HG03520 (cell line): ENCODE measurements at regions not wholly inside any gene's neighbourhood (a gene's known extent, or its start where the extent isn't known, plus 50 kb on each side); places are given as distances from the start of the nearest gene placed in this dataset.
"Not testable (repeated sequence)": the region's sequence is repeated elsewhere in the genome, so short reads cannot be mapped to it uniquely, and the experiment has no call there.

Experiments used
- ATAC-seq: cut with Tn5 transposase; IDR thresholded peaks from one replicate; pipeline ENCODE4 v1.9.1; 2021; ENCODE audit warnings: mild to moderate bottlenecking, moderate library complexity; ENCODE audit not compliant: unreplicated experiment

- ATAC-seq: no peak
These were observed 163.0 kb upstream of the SSTR1 start for GRCh38 chr14:38044710-38045109.

GRCh38 chr14:38045461-38045860, 162.2 kb upstream of the SSTR1 start:
- no peak for ATAC-seq

GRCh38 chr14:38046160-38046559, 161.5 kb upstream of the SSTR1 start:
- no peak for ATAC-seq

GRCh38 chr14:38047195-38047902, 160.4 kb upstream of the SSTR1 start:
- ATAC-seq: no peak

- ATAC-seq: no peak
These were observed 154.0 kb upstream of the SSTR1 start for GRCh38 chr14:38053666-38054065.

- no peak for ATAC-seq
These were observed 151.4 kb upstream of the SSTR1 start for GRCh38 chr14:38056270-38056669.

- not testable (repeated sequence) for ATAC-seq
These were observed 145.5 kb upstream of the SSTR1 start for GRCh38 chr14:38062223-38062622.

- no peak for ATAC-seq
These were observed 143.9 kb upstream of the SSTR1 start for GRCh38 chr14:38063711-38064320.

GRCh38 chr14:38065106-38065762, 142.5 kb upstream of the SSTR1 start:
- ATAC-seq: no peak

- no peak for ATAC-seq
These were observed 137.6 kb upstream of the SSTR1 start for GRCh38 chr14:38070061-38070588.

- ATAC-seq: no peak
These were observed 134.1 kb upstream of the SSTR1 start for GRCh38 chr14:38073641-38074040.

GRCh38 chr14:38074081-38074480, 133.6 kb upstream of the SSTR1 start:
- no peak for ATAC-seq

GRCh38 chr14:38074754-38075153, 132.9 kb upstream of the SSTR1 start:
- no peak for ATAC-seq

- ATAC-seq: no peak
These were observed 129.3 kb upstream of the SSTR1 start for GRCh38 chr14:38078393-38078792.

GRCh38 chr14:38079268-38079667, 128.4 kb upstream of the SSTR1 start:
- no peak for ATAC-seq

GRCh38 chr14:38079886-38080285, 127.8 kb upstream of the SSTR1 start:
- ATAC-seq: no peak

GRCh38 chr14:38080696-38081095, 127.0 kb upstream of the SSTR1 start:
- no peak for ATAC-seq

- ATAC-seq: no peak
These were observed 124.7 kb upstream of the SSTR1 start for GRCh38 chr14:38083039-38083438.

- ATAC-seq: no peak
These were observed 118.6 kb upstream of the SSTR1 start for GRCh38 chr14:38089123-38089522.

GRCh38 chr14:38090506-38090905, 117.2 kb upstream of the SSTR1 start:
- ATAC-seq: no peak

GRCh38 chr14:38098074-38098836, 109.4 kb upstream of the SSTR1 start:
- ATAC-seq: no peak
